SK-N-SH (cell line): ENCODE measurements at regions not wholly inside any gene's neighbourhood (a gene's known extent, or its start where the extent isn't known, plus 50 kb on each side); places are given as distances from the start of the nearest gene placed in this dataset.
A peak's percentile ranks its signal among the peaks of the same experiment; 100 is the strongest.

Source experiments
- CTCF ChIA-PET: fragments of 300-600, 350-600 bp; formaldehyde crosslinking; extraction: SDS; loops from one replicate; lab custom pipeline; 2021; lab: Yijun Ruan, JAX
- POLR2A ChIA-PET: fragments of 350-600 bp; sonication (Branson Sonifier 250); formaldehyde crosslinking; extraction: SDS; loops from one replicate; lab custom pipeline; 2020; ENCODE audit warnings: antibody characterized with exemption, inconsistent platforms; lab: Yijun Ruan, JAX
- DNase-seq: peaks from one replicate; pipeline ENCODE4 v3.0.0; 2012
- H2AFZ ChIP-seq: fragments of 200-600 bp; sonication (generic); 2 replicates; pipeline ENCODE4 v1.8.1; 2016; ENCODE audit warnings: antibody characterized with exemption, mild to moderate bottlenecking, low read depth
- H3F3A ChIP-seq: fragments of 200-600 bp; sonication (generic); replicated peaks from 2 replicates; pipeline ENCODE3; 2016; ENCODE audit warnings: antibody characterized with exemption, mild to moderate bottlenecking; ENCODE audit not compliant: insufficient read depth
- H3K27ac ChIP-seq, 2 experiments: fragments of 200-500 bp in 1 of 2; fragments of 200-600 bp in 1 of 2; sonication (Bioruptor generic) in 1 of 2; sonication (generic), shearing (Covaris generic) in 1 of 2; 2 replicates each; pipeline versions ENCODE4 v1.5.1 to v1.6.1; 2014 to 2016; ENCODE audit warnings: low read depth in 2 of 2, inconsistent platforms in 1 of 2, low read length in 1 of 2, mild to moderate bottlenecking in 1 of 2, mixed read lengths in 1 of 2
- H3K27me3 ChIP-seq: fragments of 200-600 bp; sonication (generic), shearing (Covaris generic); 2 replicates; pipeline ENCODE4 v1.6.1; 2016; ENCODE audit warnings: mixed run types; ENCODE audit not compliant: insufficient read depth
- H3K36me3 ChIP-seq, 2 experiments: fragments of 200-500 bp in 1 of 2; fragments of 200-600 bp in 1 of 2; sonication (Bioruptor generic) in 1 of 2; sonication (generic) in 1 of 2; replicated peaks in 1 of 2; 2 replicates each; pipeline versions ENCODE3 to v1.5.1; 2014 to 2016; ENCODE audit warnings: low read length in 1 of 2, mild to moderate bottlenecking in 1 of 2; ENCODE audit not compliant: insufficient read depth in 2 of 2, control insufficient read depth in 1 of 2
- H3K4me1 ChIP-seq, 2 experiments: fragments of 200-500 bp in 1 of 2; fragments of 200-600 bp in 1 of 2; sonication (Bioruptor generic) in 1 of 2; sonication (generic), shearing (Covaris generic) in 1 of 2; 2 replicates each; pipeline versions ENCODE4 v1.5.1 to v1.6.1; 2014 to 2016; ENCODE audit warnings: low read depth in 1 of 2, low read length in 1 of 2, mixed run types in 1 of 2; ENCODE audit not compliant: insufficient read depth in 2 of 2, control insufficient read depth in 1 of 2
- H3K4me2 ChIP-seq: fragments of 200-600 bp; sonication (generic), shearing (Covaris generic); 2 replicates; pipeline ENCODE4 v1.6.1; 2017; ENCODE audit warnings: mixed run types
- H3K4me3 ChIP-seq, 2 experiments: fragments of 200-500 bp in 1 of 2; fragments of 200-600 bp in 1 of 2; sonication (Bioruptor generic) in 1 of 2; sonication (generic), shearing (Covaris generic) in 1 of 2; 2 replicates each; pipeline versions ENCODE4 v1.5.1 to v1.8.1; 2014 to 2016; ENCODE audit warnings: low read depth in 2 of 2, inconsistent platforms in 1 of 2, low read length in 1 of 2, mild to moderate bottlenecking in 1 of 2, mixed read lengths in 1 of 2, moderate library complexity in 1 of 2
- H3K79me2 ChIP-seq: fragments of 200-600 bp; sonication (generic); 2 replicates; pipeline ENCODE4 v1.8.1; 2017; ENCODE audit warnings: mild to moderate bottlenecking; ENCODE audit not compliant: insufficient read depth
- H3K9ac ChIP-seq: fragments of 200-600 bp; sonication (generic); 2 replicates; pipeline ENCODE4 v1.6.1; 2017; ENCODE audit warnings: mixed run types
- H3K9me2 ChIP-seq: fragments of 200-600 bp; sonication (generic); 2 replicates; pipeline ENCODE4 v1.6.1; 2017; ENCODE audit warnings: mixed run types
- H3K9me3 ChIP-seq: fragments of 200-600 bp; sonication (generic); 2 replicates; pipeline ENCODE4 v1.6.1; 2017; ENCODE audit warnings: mixed run types, mild to moderate bottlenecking, moderate library complexity
- H4K20me1 ChIP-seq: fragments of 200-600 bp; sonication (generic); 2 replicates; pipeline ENCODE4 v1.6.1; 2017; ENCODE audit warnings: mild to moderate bottlenecking, mixed run types; ENCODE audit not compliant: insufficient read depth
- CHD2 ChIP-seq: fragments of 150-350 bp; IDR thresholded peaks from 2 replicates; pipeline ENCODE4 v1.6.1; 2018; ENCODE audit warnings: low read length; ENCODE audit not compliant: partially characterized antibody
- CTCF ChIP-seq: fragments of 200-600 bp; sonication (generic); IDR thresholded peaks from 2 replicates; pipeline ENCODE4 v1.6.1; 2017; ENCODE audit warnings: antibody characterized with exemption, mild to moderate bottlenecking, moderate library complexity
- ELF1 ChIP-seq: IDR thresholded peaks from 2 replicates; pipeline ENCODE4 v1.4.0; 2012
- EZH2phosphoT487 ChIP-seq: fragments of 200-600 bp; sonication (generic); IDR thresholded peaks from 2 replicates; pipeline ENCODE4 v1.6.1; 2017; ENCODE audit warnings: low read depth, mixed run types, mild to moderate bottlenecking, antibody characterized with exemption, moderate library complexity, borderline replicate concordance
- FOSL2 ChIP-seq: IDR thresholded peaks from 2 replicates; pipeline ENCODE4 v1.4.0; 2012; ENCODE audit warnings: low read depth, mild to moderate bottlenecking, moderate library complexity, borderline replicate concordance
- GABPA ChIP-seq: IDR thresholded peaks from 2 replicates; pipeline ENCODE4 v1.4.0; 2012; ENCODE audit warnings: low read depth, mild to moderate bottlenecking
- GATA2 ChIP-seq: sonication (generic); formaldehyde crosslinking; IDR thresholded peaks from 2 replicates; pipeline ENCODE4 v1.5.0; 2020; ENCODE audit warnings: mild to moderate bottlenecking, missing genetic modification reagents
- JUND ChIP-seq: IDR thresholded peaks from 2 replicates; pipeline ENCODE4 v1.4.0; 2012
- MXI1 ChIP-seq: IDR thresholded peaks from 2 replicates; pipeline ENCODE4 v1.6.1; 2012; ENCODE audit warnings: mild to moderate bottlenecking, low read depth, low read length, improper control_type of control experiment
- NFIC ChIP-seq: IDR thresholded peaks from 2 replicates; pipeline ENCODE4 v1.4.0; 2012; ENCODE audit warnings: borderline replicate concordance
- NRF1 ChIP-seq: IDR thresholded peaks from 2 replicates; pipeline ENCODE4 v1.6.1; 2012; ENCODE audit warnings: low read depth, mild to moderate bottlenecking, low read length
- POLR2AphosphoS5 ChIP-seq: IDR thresholded peaks from 2 replicates; pipeline ENCODE4 v1.6.1; 2012; ENCODE audit warnings: low read depth, low read length
- RCOR1 ChIP-seq: fragments of 150-350 bp; IDR thresholded peaks from 2 replicates; pipeline ENCODE4 v1.6.1; 2017; ENCODE audit warnings: antibody characterized with exemption, low read length
- RFX5 ChIP-seq: IDR thresholded peaks from 2 replicates; pipeline ENCODE4 v1.6.1; 2012; ENCODE audit warnings: mild to moderate bottlenecking, improper control_type of control experiment, low read length
- TCF12 ChIP-seq: IDR thresholded peaks from 2 replicates; pipeline ENCODE4 v1.4.0; 2012
- USF1 ChIP-seq: IDR thresholded peaks from 2 replicates; pipeline ENCODE4 v1.4.0; 2012; ENCODE audit warnings: low read depth, borderline replicate concordance
- WGBS: methylation state at CpG from one replicate; pipeline ENCODE4 v1.1.6; 2017; ENCODE audit warnings: low lambda C conversion rate; 5-methylcytosine and 5-hydroxymethylcytosine counted together

GRCh38 chr6:148271711-148272439 lies 70.8 kb upstream of the SASH1 start (continued):
- no peak for TF ChIP-seq CHD2
- TF ChIP-seq USF1, result no peak
- no peak for TF ChIP-seq GABPA
- no peak for TF ChIP-seq GATA2
- TF ChIP-seq TCF12, result peak; percentile 98
- peak; percentile 74 for TF ChIP-seq JUND
- TF ChIP-seq NFIC, result peak; percentile 54; the same call in 1 of the 2 replicates
- no peak for TF ChIP-seq MXI1
- TF ChIP-seq EZH2phosphoT487, result no peak
- peak; percentile 76; the same call in 1 of the 2 replicates for TF ChIP-seq FOSL2
- peak; percentile 32; the same call in 1 of the 2 replicates for TF ChIP-seq ELF1
- TF ChIP-seq RFX5, result no peak
- TF ChIP-seq NRF1, result no peak

GRCh38 chr6:148272597-148272996 lies 70.0 kb upstream of the SASH1 start:
- POLR2A ChIA-PET, result no interaction called here
- peak overlapping the region; percentile 90 for H3K9ac ChIP-seq
- H3F3A ChIP-seq, result peaks cover 34% of the 10 kb centered on the region
- peak; percentile 24; the same call in 1 of the 2 replicates for TF ChIP-seq CTCF
- no peak for TF ChIP-seq RCOR1
- no peak for TF ChIP-seq FOSL2
- no peak for TF ChIP-seq POLR2AphosphoS5
- TF ChIP-seq, all 33 proteins: peak for 1
- Histone ChIP-seq H3K4me1 (peaks cover 0 to 20% of the 10 kb centered on the region in 2 experiments; a peak in 2 of 4 replicates), H3K27ac (peak overlapping the region; percentile 84 to 99; a peak in 3 of 4 replicates), H3K27me3 (no peaks in the 10 kb centered on the region), H3K9me3 (no peaks in the 10 kb centered on the region), H3K9me2 (no peaks in the 10 kb centered on the region), H3K4me3 (peak overlapping the region; percentile 46 to 85; a peak in 3 of 4 replicates), H2AFZ (no peak overlapping the region), H4K20me1 (0 out of 2 replicates have a peak, but pooled peaks cover 4% of the 10 kb centered on the region), H3K4me2 (peak overlapping the region; percentile 88), H3K79me2 (peaks cover 63% of the 10 kb centered on the region), H3K36me3 (peaks cover 0 to 10% of the 10 kb centered on the region in 2 experiments)
- DNase-seq, result no peak
- WGBS, result 17% methylated on average over 7 of the region's 7 CpGs
- CTCF ChIA-PET, result no interaction called here
